ENCODE measurements at regions not wholly inside any gene's neighbourhood (a gene's known extent, or its start where the extent isn't known, plus 50 kb on each side); places are given as distances from the start of the nearest gene placed in this dataset.

GRCh38 chr4:45353161-45353560 is 626.8 kb upstream of the GNPDA2 start:
- TF ChIP-seq CTCF (IDR thresholded peaks at IDR 0.05; ENCODE audit: low read depth, low read length) (no peak), POLR2A (IDR thresholded peaks at IDR 0.05; ENCODE audit: extremely low read depth, insufficient read length) (no peak)

Data from NB4 (cell line).